OCI-LY7 (cell line): ENCODE measurements at regions not wholly inside any gene's neighbourhood (a gene's known extent, or its start where the extent isn't known, plus 50 kb on each side); places are given as distances from the start of the nearest gene placed in this dataset.

ENCODE experiments used
- CTCF ChIP-seq: fragments of 200-600 bp; sonication (generic); conservative IDR thresholded peaks from 2 replicates; pipeline ENCODE4 v1.5.1; 2014; ENCODE audit warnings: mild to moderate bottlenecking, antibody characterized with exemption, low read length, moderate library complexity, mixed read lengths
- EZH2phosphoT487 ChIP-seq: fragments of 200-600 bp; sonication (generic); IDR thresholded peaks from 2 replicates; pipeline ENCODE4 v1.6.1; 2018; ENCODE audit warnings: low read depth, borderline replicate concordance, mild to moderate bottlenecking, mixed run types, antibody characterized with exemption, low read length, moderate library complexity, mixed read lengths

GRCh38 chr6:94272327-94272726, 853.0 kb upstream of the EPHA7 start:
- TF ChIP-seq CTCF (no peak), EZH2phosphoT487 (no peak)
